GM18867 (cell line): ENCODE measurements at regions not wholly inside any gene's neighbourhood (a gene's known extent, or its start where the extent isn't known, plus 50 kb on each side); places are given as distances from the start of the nearest gene placed in this dataset.
"Not testable (repeated sequence)": the region's sequence is repeated elsewhere in the genome, so short reads cannot be mapped to it uniquely, and the experiment has no call there.

Experiments
- ATAC-seq: cut with Tn5 transposase; IDR thresholded peaks from one replicate; pipeline ENCODE4 v1.9.1; 2021; ENCODE audit warnings: mild to moderate bottlenecking, moderate library complexity; ENCODE audit not compliant: unreplicated experiment

DNA sequence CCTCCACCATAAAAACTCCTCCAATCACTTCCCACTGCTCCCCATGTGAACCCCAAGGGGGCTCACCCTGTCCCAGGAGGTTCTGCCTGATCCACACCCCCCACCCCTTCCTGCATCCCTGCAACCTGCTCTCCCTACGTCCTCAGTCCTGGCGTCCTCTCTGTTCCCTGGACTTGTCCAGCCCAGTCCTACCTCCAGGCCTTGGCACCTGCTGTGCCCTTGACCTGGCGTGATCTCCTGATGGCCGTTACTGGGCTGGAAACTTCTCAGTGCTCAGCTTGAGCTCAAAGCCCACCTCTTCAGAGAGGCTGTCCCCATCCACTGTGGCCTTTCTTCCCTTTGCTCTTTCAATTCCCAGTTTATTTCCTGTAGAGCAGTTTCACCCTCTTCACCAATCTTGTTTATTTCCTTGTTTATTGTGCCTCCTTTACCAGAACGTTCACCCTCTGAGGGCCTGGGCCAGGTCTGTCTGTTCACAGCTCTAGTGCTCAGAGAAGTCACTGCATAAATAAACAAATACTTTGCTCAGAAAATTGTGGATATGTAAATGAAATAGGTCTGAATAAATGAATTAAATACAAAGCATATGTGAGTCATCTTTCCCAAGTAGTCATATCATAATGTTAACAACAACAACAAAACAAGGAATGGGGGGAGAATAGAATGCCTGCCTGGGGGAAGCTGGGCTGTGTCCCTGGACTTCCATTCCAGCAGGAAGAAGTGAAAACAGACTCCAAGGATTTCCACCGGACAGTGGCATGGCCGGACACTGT lies 175.7 kb upstream of the SULF2 start:
- ATAC-seq = no peak

DNA sequence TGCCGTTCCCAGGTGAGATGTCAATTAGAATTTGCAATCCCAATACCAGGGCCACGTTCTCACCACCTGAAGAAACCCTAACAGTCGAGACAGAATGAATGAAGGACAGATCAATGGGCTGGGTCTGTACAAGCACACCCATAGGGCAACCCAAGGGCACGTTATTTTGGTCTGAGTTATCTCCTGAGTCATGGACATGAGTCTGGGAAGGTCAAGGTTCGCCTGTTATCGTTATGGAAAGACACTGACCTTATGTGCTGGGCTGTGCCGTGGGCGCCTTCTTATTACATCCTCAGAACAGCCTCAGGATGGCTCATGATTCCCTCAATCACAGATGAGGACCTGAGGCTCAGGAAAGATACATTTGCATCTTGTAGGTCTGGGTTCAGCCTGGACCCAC lies 175.0 kb upstream of the SULF2 start:
- ATAC-seq = no peak

DNA sequence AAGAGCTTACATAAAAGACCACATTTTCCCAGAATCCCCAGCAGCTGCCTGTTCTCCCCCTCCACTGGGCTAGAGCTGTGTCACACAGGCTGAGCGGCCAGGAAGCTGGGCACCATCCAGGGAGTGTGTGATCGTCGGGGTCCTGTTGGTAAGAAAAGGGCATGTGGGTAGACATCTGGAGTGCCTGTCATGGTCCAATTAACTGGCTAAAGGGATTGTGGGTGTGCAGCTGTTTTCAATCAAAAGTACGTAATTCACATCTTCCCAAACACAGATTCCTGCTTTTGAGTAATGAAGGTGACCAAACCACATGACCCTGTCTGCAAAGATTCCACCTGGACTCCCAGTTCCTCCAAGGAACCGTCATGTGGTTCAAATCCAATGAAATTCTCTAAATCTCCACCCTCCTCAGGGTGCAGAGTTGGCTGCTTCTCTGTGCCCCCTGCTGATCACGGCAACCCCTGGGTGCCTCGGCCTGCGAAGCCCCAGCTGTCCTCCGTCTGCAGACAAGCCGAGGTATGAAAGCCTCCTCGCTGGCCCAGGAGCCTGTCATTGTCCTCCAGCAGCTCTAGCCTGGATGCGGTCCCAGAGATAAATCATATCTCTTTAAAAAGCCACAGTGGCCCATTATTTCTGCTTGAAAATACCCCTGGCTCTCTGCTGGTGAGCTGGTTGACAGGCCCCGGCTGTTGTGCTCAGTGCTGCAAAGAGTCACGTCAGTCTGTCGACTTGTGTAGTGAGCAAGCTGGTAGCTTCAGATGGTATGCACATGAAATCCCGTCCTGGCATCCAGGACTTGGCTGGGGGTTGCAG lies 172.9 kb upstream of the SULF2 start:
- ATAC-seq = not testable (repeated sequence)

DNA sequence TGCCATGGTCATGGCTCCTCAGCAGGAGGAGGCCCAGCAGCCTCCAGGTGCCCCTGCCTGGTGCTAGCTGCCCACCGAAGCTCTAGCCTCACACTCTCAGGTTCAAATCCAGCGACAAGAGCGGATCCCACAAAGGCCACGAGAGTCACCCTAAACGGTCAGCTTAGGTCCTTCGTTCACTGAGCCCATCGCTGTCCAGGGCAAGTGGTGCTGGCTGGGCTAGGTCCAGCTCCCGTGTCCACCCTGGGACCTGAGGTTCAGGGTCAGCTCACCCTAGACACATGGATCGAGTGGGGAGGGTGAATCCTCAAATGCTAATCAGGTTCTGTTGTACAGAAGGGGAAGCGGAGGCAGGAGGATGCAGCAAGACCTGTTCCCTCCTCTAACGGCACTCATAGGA lies 171.9 kb upstream of the SULF2 start:
- ATAC-seq = no peak

DNA sequence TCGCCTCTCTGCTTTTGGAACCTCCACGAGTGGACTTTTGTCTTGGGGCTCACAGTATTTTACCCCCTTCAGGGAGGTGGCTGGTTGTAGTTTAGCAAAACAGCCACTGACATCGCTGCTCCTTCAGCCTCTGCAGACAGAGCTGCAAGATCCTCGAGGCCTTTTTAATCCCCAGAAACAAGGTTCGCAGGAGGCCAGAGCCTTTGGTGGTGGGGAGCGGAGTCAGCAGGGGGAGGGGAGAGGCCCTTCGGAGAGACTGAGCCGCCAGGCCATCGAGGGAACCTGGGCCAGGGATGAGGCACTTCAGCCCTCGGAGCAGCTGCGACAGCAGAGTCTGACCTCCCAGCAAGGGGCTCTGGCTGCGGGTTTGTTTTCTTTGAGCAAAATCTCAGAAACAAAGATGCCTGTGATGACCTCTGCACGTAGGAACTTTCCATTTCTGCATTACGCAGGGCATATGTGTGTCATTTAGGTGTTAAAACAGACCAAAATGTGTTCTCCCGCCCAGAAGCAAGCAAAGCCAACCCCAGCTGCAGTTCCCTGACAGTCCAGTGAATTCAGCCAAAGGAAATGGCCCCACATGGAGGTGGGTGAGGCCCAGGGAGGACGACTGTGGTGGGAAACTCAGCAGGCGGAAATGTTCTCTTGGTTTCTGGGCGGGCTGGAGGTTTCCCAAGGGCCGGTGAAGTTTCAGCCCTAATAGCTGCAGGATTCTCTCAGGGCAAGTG lies 171.2 kb upstream of the SULF2 start:
- no peak for ATAC-seq

DNA sequence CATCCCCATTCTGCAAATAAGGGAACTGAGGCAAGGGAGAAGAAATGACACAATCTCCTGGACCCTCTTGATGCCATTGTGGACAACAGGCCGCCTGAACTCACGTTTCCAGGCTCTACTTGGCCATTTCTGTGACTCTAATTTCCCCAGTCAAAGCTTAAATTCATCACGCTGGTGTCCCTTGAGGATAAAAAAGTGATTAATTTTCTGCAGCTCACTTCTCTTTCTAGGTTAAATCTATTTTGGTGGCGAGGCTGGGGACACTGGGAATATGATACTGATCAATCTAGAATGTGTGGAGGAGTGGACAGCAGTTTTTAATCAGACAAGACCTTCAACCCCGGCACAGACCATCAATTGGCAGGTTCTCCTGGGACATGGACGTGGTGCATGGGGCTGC lies 168.2 kb upstream of the SULF2 start:
- ATAC-seq = no peak

DNA sequence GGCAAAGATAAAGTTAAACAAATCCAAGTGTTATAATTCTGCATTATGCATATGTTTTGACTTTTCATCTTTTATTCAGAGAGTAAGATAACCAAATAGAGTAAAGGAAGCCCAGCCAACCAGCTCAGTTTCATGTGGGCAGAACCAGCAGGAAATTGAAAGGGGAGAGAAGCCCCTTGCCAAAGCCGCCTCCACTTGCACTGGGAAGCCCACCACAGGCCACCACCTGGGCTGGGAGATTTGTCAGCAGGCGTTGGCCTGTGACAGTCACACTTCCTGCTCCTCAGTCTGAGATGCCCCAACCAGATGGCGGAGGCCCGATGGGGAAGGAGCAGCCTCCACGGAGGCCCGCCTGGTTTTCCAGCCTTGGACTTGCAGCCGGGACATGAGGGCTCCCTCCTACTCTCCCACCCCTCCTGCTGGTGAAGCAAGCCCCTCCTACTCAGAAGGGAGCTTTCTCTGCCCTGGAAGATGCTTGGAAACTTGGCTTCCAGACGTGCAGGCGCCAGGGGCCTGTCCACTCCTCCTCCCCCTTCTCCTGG lies 166.8 kb upstream of the SULF2 start:
- ATAC-seq = no peak

DNA sequence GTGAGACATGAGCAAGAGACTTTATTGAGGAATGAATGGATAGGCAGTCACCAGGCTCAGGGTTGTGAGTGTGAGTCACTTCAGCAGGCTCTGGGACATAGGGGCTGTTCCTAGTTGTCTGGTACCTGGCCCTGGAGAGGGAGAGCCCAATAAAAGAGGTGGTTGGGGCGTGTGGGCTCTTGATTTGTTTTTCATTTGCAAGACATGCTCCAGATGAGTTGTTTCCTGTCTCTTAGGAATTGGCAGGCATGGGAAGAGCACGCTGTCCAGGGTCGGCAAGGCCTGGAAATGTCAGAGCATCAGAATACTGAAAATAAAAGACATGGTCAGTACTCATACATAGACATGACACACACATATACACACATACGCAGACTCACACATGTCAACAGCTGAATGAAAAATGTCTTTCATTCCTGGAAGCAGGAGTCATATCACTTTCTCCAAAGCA lies 166.3 kb upstream of the SULF2 start:
- ATAC-seq = no peak

DNA sequence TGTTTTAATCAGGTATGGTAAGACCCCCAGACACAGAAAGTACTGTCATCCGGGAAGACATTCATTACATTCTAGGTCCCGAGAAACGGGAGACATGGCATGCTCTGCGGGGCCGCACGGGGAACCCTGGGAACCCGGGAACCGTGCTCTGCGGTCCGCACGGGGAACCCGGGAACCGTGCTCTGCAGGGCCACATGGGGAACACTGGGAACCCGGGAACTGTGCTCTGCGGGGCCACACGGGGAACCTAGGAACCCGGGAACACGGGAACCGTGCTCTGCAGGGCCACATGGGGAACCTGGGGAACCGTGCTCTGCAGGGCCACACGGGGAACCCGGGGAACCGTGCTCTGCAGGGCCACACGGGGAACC lies 165.6 kb upstream of the SULF2 start:
- no peak for ATAC-seq

DNA sequence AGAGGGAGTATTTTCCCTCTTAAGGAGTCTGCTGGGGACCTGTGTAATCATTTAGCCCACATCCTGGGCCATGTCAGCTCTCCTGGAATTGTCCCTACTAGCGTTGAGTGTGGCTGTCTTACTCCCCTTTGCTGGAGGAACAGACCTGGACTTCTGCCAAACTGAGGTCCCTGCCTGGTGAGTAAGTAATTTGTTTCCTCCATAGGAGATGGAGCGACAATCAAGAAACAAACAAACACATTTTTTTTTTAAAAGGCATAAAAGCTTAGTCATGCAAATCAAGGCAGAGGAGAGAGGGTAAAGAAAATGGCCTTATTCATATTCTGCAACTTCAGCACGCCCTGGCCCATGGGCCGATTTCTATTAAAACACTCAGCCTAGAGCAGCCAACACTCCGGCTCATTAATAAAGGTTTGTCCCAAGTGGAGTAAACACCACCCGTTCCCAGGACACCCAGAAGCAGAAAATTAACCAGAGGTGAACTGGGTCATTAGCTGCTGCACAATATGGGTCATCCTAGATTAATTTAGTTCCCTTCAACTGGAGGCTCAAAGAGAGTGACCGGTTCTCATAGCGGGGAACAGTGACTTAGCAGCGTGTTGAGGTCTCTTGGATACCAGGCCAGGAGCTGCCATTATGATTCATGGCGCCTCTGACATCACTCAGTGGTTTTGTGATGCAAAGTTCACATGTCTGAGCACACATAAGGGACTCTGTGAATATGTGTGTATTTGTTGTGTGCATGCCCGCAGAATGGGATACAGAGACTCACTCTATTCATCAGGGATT lies 165.0 kb upstream of the SULF2 start:
- ATAC-seq = no peak

DNA sequence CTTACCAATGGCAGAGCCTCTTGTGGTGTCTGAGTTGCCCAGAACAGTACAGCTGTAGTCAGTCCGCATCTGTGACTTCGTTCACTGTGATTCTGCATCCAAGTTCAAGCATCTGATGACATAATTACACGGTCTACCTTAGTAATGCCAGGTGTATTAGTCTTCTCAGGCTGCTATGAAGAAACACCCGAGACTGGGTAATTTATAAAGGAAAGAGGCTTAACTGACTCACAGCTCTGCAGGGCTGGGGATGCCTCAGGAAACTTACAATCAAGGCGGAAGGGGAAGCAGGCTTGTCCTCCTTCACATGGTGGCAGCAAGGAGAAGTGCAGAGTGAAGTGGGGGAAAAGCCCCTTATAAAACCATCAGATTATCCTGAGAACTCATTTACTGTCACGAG lies 163.9 kb upstream of the SULF2 start:
- no peak for ATAC-seq

DNA sequence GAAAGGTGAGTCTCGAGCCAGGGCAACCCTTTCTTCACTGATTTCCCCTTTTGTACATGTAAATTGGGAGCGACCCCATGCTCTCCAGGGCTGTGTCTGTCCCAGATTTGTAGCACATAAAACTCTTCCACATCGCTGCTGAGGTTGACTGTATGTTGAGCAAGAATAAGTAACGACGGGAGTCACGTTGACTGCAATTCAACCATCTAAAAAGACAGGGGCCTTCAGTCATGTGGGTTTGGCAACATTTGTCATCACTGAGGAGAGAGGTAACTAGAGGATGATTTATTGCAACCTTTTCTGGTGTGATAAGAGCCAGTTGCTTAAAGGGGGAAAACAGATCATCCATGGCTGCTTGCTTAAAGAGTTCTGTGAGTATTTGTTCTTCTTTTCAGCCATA lies 159.4 kb upstream of the SULF2 start:
- no peak for ATAC-seq

DNA sequence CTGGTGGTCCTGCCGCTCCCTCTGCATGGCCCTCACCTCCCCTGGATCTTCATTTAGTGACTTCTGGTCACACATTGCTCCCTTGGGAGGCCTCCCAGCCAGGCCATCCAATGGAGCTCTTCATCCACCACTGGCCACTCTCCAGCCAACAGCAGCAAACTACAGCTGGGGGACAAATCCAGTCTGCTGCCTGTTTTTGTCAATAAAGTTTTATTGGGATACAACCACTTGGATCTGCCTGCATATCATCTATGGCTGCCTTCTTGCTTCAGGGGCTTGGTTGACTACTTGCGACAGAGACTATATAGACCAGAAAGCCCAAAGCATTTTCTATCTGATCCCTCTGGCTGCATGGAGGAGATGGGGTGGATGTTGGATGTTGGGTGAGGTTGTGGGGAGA lies 156.6 kb upstream of the SULF2 start:
- no peak for ATAC-seq

DNA sequence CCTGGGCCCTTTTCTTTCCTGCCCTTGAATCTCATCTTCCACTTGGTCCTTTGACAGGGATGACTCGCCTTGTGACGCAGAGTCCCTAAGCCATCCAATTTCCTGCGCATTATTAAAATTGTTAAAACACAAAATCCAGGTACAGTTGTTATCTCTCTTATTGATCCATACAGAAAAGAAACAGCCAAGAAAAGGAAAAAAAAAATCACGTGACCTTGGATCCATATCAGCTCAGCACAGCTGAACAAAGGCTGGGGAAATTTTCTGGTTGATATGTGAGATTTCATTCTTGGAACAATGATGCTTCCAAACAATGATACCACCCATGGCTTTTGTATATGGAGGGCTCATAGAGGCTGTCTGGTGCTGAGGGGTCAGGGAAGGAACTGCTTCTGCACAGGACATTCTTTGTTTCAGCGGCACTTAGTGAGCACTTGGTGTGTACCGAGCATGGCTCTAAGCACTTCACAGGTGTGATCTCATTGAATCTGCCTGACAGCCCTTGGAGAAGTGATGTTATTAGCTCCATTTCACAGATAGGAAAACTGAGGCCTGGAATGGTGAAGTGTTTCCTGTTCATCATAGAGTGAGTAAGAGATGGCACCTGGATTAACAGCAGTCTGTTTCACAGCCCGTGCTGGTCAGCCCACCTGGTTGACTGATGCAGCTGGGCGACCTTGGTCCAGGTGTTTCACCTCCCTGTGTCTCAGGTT lies 155.0 kb upstream of the SULF2 start:
- no peak for ATAC-seq

DNA sequence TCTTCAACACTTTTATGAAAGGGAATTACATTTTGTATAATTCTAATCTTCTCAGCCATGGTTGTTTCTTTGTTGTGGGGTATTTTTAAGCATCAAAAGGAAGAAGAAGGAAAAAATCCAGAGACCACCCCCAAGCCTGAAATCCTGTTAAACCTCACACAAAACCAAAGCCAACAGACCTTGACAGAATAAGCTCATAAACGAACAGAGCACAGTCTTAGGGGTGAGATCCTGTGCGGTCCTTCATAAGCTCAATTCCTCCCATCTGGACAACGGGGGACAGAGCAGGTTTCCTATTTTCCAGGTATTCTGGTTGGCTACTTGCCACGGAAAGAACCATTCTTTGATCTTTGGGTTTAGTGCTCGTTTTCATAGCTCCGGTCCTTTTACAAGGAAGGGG lies 151.3 kb upstream of the SULF2 start:
- no peak for ATAC-seq

DNA sequence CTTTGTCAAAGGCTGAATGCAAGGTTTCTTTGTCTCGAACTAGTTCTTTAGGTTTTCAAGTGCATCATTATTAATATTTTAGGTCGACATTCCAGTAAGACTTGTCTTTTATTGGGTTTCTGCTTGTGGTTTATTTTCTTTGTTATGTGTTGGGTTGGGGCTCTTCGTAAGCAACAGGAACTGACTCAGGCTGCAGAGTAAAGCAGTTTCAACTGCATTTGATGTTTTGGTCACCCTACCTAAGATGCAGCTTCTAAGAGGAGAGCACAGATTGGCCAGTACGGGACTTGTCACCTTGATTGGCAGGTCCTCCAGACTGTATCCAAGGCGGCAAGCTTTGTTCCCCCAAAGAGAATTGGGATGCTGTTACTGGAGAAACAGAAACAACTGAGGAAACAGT lies 149.5 kb upstream of the SULF2 start:
- ATAC-seq = no peak

DNA sequence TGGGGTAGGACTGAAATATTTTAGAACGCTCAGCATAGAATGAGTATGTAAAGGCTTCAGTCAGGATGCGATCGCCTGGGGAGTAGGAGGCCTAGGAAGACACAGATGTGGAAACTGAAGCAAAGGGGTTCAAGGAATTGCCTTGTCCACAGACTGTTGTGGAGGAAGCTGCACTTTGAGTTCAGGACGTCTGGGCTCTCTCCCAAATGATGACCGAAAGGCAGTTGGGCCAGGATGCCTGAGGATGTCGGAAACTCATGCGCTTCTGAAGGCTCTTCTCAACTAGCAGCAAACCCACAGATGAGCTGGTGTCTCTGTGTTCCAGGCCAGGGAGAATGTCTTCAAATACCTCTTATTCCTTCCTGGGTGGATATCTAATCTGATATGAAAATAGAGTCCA lies 146.2 kb upstream of the SULF2 start:
- ATAC-seq = no peak

DNA sequence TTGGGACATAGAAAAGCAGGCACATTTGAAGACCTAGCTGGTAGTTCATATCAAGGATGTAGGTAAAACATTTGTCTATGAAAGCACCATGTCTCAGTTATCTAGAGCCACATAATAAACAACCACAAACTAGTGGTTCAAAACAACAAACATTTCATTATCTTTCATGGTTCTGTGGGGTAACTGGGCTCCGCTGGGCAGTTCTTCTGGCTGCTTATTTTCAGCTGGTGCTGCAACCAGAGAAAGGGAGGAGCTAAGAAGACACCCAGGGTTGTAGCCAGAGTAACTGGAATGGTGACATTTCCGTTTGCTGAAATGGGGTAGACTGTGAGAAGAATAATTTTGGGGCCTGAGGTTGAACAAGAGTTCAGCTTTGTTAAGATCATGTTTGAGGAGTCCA lies 145.7 kb upstream of the SULF2 start:
- no peak for ATAC-seq

DNA sequence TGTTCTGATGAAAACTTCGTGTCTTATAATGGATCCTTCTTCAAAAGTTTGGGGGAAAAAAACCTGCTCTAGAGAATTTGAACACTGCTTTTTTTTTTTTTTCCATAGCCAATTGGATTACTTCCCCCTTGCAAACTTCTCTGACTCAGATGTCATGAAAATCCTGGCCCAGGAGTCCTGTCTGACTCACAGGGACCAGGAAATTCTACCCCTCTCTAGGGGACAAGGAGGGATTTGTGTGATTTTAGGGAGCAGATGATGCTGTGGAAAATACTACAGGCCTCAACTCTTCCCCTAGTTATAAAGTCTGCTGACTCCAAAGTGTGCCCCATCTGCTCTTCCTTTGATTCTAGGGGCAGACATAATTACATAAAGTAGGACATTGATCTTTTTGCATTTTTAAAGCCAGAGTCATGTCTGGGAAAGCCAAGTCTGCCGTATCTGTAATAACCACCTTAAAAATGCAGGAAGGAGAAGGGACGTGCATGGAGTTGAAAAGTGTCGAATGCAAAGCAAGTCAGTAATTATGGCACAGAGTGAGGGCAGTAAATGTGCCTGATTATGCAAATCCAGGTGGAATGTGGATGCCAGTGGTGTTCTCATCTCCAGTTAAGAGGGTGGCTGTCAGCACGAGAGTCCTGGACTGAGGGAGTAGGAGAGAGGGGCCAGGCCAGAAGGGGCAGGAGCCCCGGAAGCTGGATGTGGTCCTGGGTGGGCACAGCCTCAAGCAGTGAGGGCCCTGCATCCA lies 144.3 kb upstream of the SULF2 start:
- no peak for ATAC-seq
